HG03521 (cell line): ENCODE measurements at regions not wholly inside any gene's neighbourhood (a gene's known extent, or its start where the extent isn't known, plus 50 kb on each side); places are given as distances from the start of the nearest gene placed in this dataset.

Source experiments
- ATAC-seq: cut with Tn5 transposase; IDR thresholded peaks from one replicate; pipeline ENCODE4 v1.9.1; 2021; ENCODE audit warnings: mild to moderate bottlenecking, moderate library complexity; ENCODE audit not compliant: unreplicated experiment

GRCh38 chr6:14705841-14706377 is 540.0 kb upstream of the JARID2 start:
- ATAC-seq: no peak

GRCh38 chr6:14706378-14706929 is 539.4 kb upstream of the JARID2 start:
- no peak for ATAC-seq

GRCh38 chr6:14707276-14707675 is 538.6 kb upstream of the JARID2 start:
- no peak for ATAC-seq

DNA sequence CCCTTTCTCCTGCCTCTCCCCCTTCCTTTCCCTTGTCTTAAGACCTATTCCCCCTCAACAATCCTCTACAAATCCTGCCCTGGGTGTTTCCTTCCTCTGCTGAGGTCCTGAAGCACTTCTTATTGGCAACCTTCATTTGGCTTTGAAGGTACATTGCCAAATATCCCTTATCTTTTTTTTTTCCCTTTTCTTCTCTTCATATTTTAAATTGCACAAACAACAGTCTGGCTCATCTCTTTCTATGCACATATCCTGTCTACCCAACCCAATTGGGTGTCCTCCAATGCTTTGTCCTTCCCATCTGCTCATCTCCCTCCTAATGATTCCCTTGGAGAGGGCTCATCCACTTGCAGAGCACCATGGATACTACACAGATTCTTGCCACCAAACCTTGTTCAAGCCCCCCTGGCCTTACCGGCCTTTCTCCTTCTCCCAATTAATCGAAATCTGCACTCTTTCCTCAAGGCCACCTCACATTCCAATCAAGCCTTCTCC is 537.9 kb upstream of the JARID2 start:
- ATAC-seq: no peak

DNA sequence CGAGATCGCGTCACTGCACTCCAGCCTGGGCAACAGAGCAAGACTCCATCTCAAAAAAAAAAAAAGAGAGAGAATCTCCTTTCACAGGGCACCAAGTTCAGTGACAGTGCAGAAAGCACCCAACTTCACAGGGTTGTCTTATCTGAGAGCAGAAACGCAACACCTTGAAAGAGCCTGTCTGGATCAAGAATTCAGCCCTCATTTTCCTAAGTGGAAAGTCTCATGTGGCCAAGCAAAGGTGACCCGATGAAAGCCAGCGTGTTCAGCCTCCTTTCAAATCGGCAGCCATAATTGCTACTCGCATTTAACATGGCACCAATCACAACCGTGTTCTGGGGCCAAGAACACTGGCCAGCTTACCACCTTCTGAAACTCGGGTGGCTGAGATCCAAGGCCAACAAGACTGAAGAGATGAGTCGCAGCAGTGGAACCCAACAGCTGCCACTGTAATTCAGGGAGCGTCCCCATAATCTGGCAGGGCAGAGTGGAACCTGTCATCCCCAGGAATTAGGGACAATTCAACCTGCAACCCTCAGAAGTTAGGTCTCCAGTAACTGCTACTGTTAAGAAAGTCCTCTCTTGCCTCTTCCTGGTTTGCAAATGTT is 536.7 kb upstream of the JARID2 start:
- no peak for ATAC-seq

- ATAC-seq: no peak
These were observed 536.0 kb upstream of the JARID2 start for GRCh38 chr6:14709900-14710299.

DNA sequence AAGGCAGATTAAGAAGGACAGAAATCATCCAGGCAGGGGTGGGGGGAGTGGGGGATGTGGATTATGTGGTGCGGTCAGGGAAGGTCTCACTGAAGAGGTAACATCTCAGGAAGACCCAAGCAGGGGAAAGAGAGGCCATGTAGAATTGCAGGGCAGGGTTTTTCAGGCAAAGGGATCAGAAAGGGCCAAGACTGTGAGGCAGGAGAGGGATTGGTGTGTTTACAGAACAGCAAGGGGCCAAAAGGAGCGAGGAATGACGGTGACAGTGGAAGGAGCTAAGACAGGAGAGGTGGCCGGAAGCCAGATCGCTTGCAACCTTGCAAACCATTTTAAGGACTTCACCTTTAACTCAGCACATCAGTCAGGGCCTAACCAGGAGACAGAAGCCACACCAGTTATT is 535.4 kb upstream of the JARID2 start:
- no peak for ATAC-seq

DNA sequence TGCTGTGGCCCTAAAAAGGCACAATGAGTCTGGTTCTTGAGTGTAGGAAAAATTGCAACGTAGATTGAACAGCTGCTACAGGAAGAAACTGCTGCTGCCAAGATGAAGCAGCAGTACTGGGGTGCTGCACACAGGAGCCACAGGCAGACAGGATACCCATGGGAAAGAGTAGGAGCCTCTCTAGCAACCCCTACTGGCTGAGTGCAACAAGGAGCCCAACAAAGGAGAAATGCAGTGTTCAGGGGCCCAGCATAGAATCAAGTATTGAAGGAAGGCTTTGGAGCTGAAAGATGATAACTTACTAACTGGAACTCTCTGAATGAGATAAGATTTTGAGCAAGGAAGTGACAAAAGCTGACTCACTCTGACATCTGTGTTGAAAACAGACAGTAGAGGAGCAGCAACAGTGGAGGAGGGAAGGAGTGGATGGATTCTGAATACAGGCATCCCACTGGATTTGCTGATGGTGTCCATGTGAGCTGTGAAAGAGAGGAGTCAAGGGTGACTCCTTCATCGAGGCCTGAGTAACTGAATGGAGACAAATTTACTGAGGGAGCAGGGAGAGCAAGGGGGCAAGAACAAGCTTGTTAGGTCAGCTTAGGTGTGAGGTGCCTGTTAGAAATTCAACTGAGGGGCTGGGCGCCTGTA is 534.7 kb upstream of the JARID2 start:
- no peak for ATAC-seq

DNA sequence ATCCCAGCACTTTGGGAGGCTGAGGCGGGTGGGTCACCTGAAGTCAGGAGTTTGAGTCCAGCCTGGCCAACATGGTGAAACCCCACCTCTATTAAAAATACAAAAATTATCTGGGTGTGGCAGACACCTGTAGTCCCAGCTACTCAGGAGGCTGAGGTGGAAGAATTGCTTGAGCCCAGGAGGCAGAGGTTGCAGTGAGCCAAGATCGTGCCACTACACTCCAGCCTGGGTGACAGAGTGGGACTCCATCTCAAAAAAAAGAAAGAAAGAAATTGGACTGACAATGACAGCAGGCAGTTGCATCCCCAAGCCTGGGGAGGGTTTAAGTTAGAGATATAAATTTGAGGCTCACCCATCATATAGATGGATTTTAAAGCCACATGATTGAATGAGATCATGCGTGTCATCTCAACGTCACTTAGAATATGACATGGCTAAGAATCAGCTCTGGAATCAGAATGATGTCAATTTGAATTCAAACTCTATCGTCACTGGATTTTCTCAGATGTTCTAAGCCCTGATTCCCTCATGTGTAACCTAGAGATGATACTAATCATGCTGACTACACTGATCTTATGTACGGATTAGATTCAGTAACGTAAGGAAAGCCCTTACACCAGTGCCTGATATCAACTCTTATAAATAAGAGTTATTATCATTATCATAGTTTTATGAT is 534.0 kb upstream of the JARID2 start:
- ATAC-seq: no peak

DNA sequence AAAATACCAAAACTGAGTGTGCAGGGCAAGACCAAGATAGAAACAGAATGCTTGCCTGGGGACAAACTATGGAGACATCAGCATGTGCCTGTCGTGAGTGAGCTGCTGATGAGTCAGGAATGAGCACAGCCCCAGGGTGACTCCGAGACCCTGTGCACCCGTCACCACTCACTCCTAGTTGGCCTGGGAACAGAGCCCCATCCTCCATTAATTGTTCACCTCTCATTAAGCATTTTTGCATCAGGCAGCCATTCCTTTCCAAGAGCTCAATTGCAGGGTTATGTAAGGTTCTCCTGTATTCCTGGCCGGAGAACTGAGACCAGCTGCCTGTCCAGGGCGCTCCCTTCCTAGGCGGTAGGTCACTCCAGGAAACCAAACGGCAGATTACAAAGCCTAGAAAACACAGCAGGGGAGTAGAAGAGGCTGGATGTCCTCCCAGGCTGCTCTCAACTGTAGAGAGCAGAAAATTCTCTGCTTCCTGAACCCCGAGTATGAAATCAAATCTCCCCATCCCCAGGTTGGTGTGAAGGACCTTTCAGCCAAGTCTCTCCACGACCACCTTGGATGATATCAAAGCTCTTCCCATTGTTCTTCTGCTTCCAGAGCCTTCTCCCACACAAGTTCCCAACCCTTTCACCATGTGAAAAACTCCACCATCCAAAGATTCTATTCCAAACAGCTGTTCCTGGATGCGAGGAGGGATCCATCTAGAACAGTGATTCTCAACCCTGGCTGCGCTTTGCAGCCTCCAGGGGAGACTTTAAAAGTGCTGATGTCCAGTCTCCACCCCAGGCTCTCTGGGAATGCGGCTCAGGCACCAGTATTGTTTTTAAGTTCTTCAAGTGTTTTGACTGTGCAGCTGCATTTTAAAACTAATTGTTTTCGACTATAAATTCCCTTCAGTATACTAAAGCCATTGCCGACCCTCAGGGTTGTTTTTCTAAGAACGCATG is 532.6 kb upstream of the JARID2 start:
- ATAC-seq: no peak

GRCh38 chr6:14713966-14714631 is 531.8 kb upstream of the JARID2 start:
- ATAC-seq: no peak

GRCh38 chr6:14715076-14715475 is 530.8 kb upstream of the JARID2 start:
- no peak for ATAC-seq

DNA sequence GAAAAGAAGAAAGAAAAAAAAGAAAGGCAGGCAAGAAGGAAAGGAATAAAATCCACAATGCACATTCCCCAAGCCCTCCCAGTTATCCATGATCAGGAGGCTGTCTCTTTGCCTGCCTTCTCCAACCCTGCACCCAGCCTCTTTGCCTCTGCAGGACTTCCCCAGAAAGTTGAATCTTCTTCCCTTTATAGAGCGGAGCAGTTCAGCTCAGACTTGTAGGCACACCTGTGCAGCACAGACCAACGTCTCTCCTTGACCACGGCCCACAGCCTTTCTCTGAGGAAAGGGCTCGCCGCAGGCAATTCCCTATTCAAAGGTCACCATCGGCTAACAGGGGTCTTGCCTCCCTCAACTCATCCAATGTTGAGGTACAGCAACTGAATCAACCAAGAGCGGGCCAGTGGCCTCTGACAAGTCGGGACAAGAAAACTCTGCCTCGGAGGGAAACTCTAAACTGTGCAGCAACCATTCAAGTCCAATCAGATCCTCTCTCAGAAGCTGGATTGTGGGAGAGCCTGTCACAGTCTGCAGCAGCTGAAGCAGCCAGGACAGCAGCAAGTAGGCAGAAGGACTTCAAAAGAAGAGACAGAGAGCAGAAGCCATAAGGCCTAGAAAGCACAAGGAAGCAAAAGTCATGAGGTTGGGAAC is 529.2 kb upstream of the JARID2 start:
- ATAC-seq: no peak

DNA sequence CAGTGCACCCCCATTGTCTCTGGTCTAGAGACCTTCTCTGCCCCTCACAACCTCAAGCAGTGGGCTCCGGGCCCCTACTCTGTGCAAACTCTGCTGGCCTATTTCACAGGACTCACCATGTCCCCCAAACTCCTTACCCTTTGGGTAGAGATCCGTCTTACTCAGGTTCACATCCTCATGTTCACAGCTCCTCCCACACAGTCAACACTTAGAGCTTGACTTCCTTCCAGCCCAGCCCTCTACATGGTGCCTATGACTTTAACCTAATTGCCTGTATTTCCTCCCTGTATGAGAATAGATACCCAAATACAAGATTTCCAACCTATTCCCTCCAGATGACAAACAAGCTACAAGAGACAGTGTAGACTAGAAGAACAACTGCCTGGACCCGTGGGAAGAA is 528.6 kb upstream of the JARID2 start:
- no peak for ATAC-seq

DNA sequence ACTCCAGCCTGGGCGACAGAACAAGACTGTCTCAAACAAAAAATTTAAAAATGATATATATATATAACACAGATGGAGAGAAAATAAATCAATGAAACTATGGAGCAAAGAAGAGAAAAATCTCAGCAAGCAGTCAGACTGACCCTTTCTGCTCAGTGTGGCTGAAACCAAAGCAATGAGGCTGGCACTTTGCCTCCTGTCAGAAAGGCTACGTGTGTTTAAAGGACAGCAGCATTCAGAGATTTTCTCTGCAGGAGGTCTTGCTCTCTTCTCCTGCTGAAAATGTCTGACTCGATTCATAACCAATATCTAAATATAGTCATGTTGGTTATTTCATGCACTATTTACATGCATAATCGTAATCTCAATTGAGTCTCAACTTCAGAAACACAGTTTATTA is 527.0 kb upstream of the JARID2 start:
- no peak for ATAC-seq

- ATAC-seq: no peak
These were observed 526.6 kb upstream of the JARID2 start for GRCh38 chr6:14719270-14719669.

- ATAC-seq: no peak
These were observed 525.3 kb upstream of the JARID2 start for GRCh38 chr6:14720411-14721102.

DNA sequence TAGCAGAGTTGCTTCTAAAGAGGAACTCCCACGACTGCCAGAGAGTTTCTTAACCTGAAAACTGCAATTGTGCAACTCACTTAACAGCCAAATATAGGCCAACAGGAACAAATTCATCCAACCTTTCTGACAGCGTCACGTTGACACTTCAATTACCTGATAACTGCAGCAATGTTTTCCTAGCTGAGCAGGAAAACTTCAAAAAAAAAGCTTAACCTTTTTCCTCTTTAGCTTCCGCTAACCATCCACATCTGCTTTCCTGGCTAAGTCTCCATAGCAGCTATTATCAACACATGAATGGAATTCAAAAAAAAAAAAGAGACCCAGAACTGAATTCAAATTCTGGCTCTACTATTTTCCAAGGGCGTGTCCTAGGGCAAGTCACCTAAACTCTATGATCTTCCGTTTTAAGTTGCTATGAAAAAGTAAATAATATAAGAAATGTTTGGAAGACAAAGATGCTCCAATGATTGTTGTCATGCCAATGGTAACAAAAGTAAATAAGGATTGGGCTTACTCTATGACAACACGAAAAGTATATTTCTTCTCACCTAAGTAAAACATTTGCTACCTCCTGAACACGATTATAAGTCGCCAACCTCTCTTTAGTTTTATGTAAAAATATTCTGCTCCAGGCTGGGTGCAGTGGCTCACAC is 524.6 kb upstream of the JARID2 start:
- no peak for ATAC-seq
